Breast epithelium (tissue), 3 donors: ENCODE measurements at regions not wholly inside any gene's neighbourhood (a gene's known extent, or its start where the extent isn't known, plus 50 kb on each side); places are given as distances from the start of the nearest gene placed in this dataset.

Source experiments
- POLR2A ChIP-seq: fragments of 450-650 bp; IDR thresholded peaks from one replicate; pipeline ENCODE4 v1.6.1; 2016; ENCODE audit warnings: antibody characterized with exemption, mild to moderate bottlenecking, moderate library complexity
- POLR2AphosphoS5 ChIP-seq, 3 donors: sonication (generic); formaldehyde crosslinking; IDR thresholded peaks; one replicate each; pipeline ENCODE4 v1.6.1; 2017; ENCODE audit warnings: antibody characterized with exemption in 3 of 3
- TF ChIP-seq, protein P1 (sequence below), 3 donors: fragments of 450-650 bp; IDR thresholded peaks; one replicate each; pipeline ENCODE4 v1.5.1; 2016 to 2017; ENCODE audit warnings: antibody characterized with exemption in 3 of 3, mild to moderate bottlenecking in 3 of 3, moderate library complexity in 3 of 3

DNA sequence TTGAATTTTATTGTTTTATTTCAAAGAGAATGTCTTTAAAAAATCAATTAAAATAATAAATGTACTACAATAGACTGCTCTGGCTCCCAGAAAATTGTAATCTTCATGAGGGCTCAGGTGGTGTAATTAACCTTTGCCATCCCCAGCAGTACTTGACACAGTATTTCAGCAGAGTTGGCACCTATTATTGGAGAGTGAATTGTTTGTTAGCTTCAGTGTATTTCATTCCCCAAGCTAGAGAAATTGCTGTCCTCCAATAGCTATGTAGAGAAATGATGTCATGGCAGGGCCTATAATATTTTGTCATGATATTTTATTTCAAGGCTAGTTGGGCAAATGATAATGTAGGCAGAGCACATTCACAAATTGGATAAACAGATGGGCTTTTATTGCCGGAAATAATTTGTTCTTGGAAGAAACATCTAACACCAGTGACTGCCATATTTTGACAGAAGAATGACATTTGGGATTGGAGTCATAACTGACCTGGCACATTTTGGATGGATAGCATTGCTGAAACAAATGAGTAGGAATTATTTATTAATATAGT lies 712.0 kb upstream of the NXPH2 start:
- TF ChIP-seq, protein P1, sequence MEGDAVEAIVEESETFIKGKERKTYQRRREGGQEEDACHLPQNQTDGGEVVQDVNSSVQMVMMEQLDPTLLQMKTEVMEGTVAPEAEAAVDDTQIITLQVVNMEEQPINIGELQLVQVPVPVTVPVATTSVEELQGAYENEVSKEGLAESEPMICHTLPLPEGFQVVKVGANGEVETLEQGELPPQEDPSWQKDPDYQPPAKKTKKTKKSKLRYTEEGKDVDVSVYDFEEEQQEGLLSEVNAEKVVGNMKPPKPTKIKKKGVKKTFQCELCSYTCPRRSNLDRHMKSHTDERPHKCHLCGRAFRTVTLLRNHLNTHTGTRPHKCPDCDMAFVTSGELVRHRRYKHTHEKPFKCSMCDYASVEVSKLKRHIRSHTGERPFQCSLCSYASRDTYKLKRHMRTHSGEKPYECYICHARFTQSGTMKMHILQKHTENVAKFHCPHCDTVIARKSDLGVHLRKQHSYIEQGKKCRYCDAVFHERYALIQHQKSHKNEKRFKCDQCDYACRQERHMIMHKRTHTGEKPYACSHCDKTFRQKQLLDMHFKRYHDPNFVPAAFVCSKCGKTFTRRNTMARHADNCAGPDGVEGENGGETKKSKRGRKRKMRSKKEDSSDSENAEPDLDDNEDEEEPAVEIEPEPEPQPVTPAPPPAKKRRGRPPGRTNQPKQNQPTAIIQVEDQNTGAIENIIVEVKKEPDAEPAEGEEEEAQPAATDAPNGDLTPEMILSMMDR (IDR thresholded peaks at IDR 0.05): no peak
- TF ChIP-seq POLR2A: no peak
- TF ChIP-seq POLR2AphosphoS5 (IDR thresholded peaks at IDR 0.05): no peak
